PFSK-1 (cell line): ENCODE measurements at regions not wholly inside any gene's neighbourhood (a gene's known extent, or its start where the extent isn't known, plus 50 kb on each side); places are given as distances from the start of the nearest gene placed in this dataset.

ENCODE experiments used
- POLR2AphosphoS5 ChIP-seq: IDR thresholded peaks from 2 replicates; pipeline ENCODE4 v1.6.1; 2012; ENCODE audit warnings: low read depth, mild to moderate bottlenecking, control low read depth, low read length, moderate library complexity
- TAF1 ChIP-seq: IDR thresholded peaks from 2 replicates; pipeline ENCODE4 v1.6.1; 2012; ENCODE audit warnings: low read length, control low read depth, borderline replicate concordance; ENCODE audit not compliant: insufficient read depth

GRCh38 chr4:177494791-177495190 lies 52.6 kb upstream of the AGA start:
- no peak for TF ChIP-seq POLR2AphosphoS5
- no peak for TF ChIP-seq TAF1
